NT2/D1 (cell line): ENCODE measurements at regions not wholly inside any gene's neighbourhood (a gene's known extent, or its start where the extent isn't known, plus 50 kb on each side); places are given as distances from the start of the nearest gene placed in this dataset.

Source experiments
- YY1 ChIP-seq: IDR thresholded peaks from 2 replicates; pipeline ENCODE4 v1.6.1; 2011; ENCODE audit not compliant: insufficient read length, insufficient read depth
- ZNF274 ChIP-seq: IDR thresholded peaks from 2 replicates; pipeline ENCODE4 v1.6.1; 2011; ENCODE audit warnings: mild to moderate bottlenecking, low read depth, low read length

GRCh38 chr3:177279118-177279815 is 82.0 kb upstream of the TBL1XR1 start:
- TF ChIP-seq YY1 (no peak), ZNF274 (no peak)
